OCI-LY7 (cell line): ENCODE measurements at regions not wholly inside any gene's neighbourhood (a gene's known extent, or its start where the extent isn't known, plus 50 kb on each side); places are given as distances from the start of the nearest gene placed in this dataset. TPM values are rescaled to one million over a fixed set of nuclear protein-coding genes. Genes with fewer than 3 reads are reported as not detected.

Experiments used
- BruUV-seq: library from RNA; stranded (reverse); fragments of 400-500 nt; replicated peaks from 2 replicates; lab custom pipeline; 2021; lab: Mats Ljungman, UMichigan
- CTCF ChIA-PET: fragments of 300-600 bp; sonication (Branson Sonifier 250); formaldehyde crosslinking; loops from one replicate; lab custom pipeline; 2022; ENCODE audit warnings: antibody characterized with exemption; ENCODE audit not compliant: unreplicated experiment; lab: Charles Lee
- POLR2A ChIA-PET: fragments of 300-600 bp; sonication (Branson Sonifier 250); formaldehyde crosslinking; loops from one replicate; lab custom pipeline; 2022; ENCODE audit warnings: antibody characterized with exemption; lab: Charles Lee
- DNase-seq: peaks from one replicate; pipeline ENCODE4 v3.0.0-alpha.2; 2015; ENCODE audit warnings: low spot score
- H2AFZ ChIP-seq: fragments of 200-600 bp; sonication (generic), shearing (Covaris generic); 2 replicates; pipeline ENCODE4 v1.6.1; 2014; ENCODE audit warnings: mild to moderate bottlenecking, antibody characterized with exemption, low read length, moderate library complexity
- H3K27ac ChIP-seq: fragments of 200-600 bp; sonication (generic); 2 replicates; pipeline ENCODE4 v1.5.1; 2014; ENCODE audit warnings: mixed run types, low read depth, mild to moderate bottlenecking, moderate library complexity, low read length, inconsistent platforms; ENCODE audit not compliant: poor library complexity, severe bottlenecking
- H3K36me3 ChIP-seq: fragments of 200-600 bp; sonication (generic); 2 replicates; pipeline ENCODE4 v1.6.1; 2014; ENCODE audit warnings: mild to moderate bottlenecking, antibody characterized with exemption, low read length, moderate library complexity, mixed read lengths; ENCODE audit not compliant: insufficient read depth
- H3K4me1 ChIP-seq: fragments of 200-600 bp; sonication (generic); 2 replicates; pipeline ENCODE4 v1.5.1; 2014; ENCODE audit warnings: mild to moderate bottlenecking, low read length; ENCODE audit not compliant: insufficient read depth, poor library complexity, severe bottlenecking
- H3K4me2 ChIP-seq: fragments of 200-600 bp; sonication (generic); 2 replicates; pipeline ENCODE4 v1.6.1; 2014; ENCODE audit warnings: mild to moderate bottlenecking, low read length
- H3K4me3 ChIP-seq: fragments of 200-600 bp; sonication (generic); 2 replicates; pipeline ENCODE4 v1.5.1; 2014; ENCODE audit warnings: mild to moderate bottlenecking, low read depth, low read length; ENCODE audit not compliant: poor library complexity, severe bottlenecking
- H3K79me2 ChIP-seq: fragments of 200-600 bp; sonication (generic); 2 replicates; pipeline ENCODE4 v1.6.1; 2016; ENCODE audit warnings: low read depth, mild to moderate bottlenecking, low read length, moderate library complexity, mixed read lengths; ENCODE audit not compliant: insufficient read depth
- H3K9me2 ChIP-seq: fragments of 200-600 bp; sonication (generic); 2 replicates; pipeline ENCODE4 v1.6.1; 2016; ENCODE audit warnings: mild to moderate bottlenecking, low read length, mixed read lengths; ENCODE audit not compliant: insufficient read depth
- H3K9me3 ChIP-seq: fragments of 200-600 bp; sonication (generic); 2 replicates; pipeline ENCODE4 v1.6.1; 2014; ENCODE audit warnings: mild to moderate bottlenecking, mixed run types, low read length, mixed read lengths
- H4K20me1 ChIP-seq: fragments of 200-600 bp; sonication (generic); 2 replicates; pipeline ENCODE4 v1.6.1; 2014; ENCODE audit warnings: mild to moderate bottlenecking, antibody characterized with exemption, low read length, moderate library complexity, mixed read lengths; ENCODE audit not compliant: insufficient read depth
- EZH2phosphoT487 ChIP-seq: fragments of 200-600 bp; sonication (generic); IDR thresholded peaks from 2 replicates; pipeline ENCODE4 v1.6.1; 2018; ENCODE audit warnings: low read depth, borderline replicate concordance, mild to moderate bottlenecking, mixed run types, antibody characterized with exemption, low read length, moderate library complexity, mixed read lengths
- intact Hi-C: fragments of 100-400 bp; cut with micrococcal nuclease; formaldehyde crosslinking; loops from one replicate; pipeline ENCODE4 v1.10.0; 2022; ENCODE audit not compliant: unreplicated experiment
- small RNA-seq: library from RNA; depleted of rRNA; stranded (forward); fragments of <200 nt; gene quantifications from one replicate; pipeline ENCODE3, GENCODE V24; 2014
- TF ChIP-seq, protein P1 (sequence below): fragments of 200-600 bp; sonication (generic); conservative IDR thresholded peaks from 2 replicates; pipeline ENCODE4 v1.5.1; 2014; ENCODE audit warnings: mild to moderate bottlenecking, antibody characterized with exemption, low read length, moderate library complexity, mixed read lengths

DNA sequence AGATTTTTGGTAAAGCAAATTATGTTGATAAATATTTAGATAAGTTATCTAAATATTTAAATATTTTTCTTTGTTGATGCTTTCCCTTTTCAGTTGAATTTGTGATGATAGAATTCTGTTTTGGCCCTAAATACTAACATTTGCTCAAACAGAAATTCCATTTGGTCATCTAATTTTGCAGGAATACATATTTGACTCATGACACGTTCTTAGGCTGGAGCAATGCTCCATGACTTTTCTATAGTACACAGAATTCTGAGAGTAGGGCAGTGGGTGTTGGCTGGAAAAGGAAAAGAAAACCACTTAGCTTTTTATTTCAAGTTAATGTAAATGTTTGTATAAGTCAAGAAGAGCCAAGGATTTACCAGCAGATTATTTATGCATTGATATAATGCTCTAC is 58.6 kb upstream of the GK2 start:
- no peak overlapping the region for H3K27ac ChIP-seq
- POLR2A ChIA-PET, result interaction anchor here (0.6 kb wide), 1 partner anchor 154 kb away, joined by 5 read pairs; no protein-coding TSS in a partner anchor
- CTCF ChIA-PET, result no interaction called here
- H3K9me2 ChIP-seq, result no peaks in the 10 kb centered on the region
- BruUV-seq, result no TSS peak
- H3K4me3 ChIP-seq, result no peak overlapping the region
- H3K9me3 ChIP-seq, result no peaks in the 10 kb centered on the region
- no peaks in the 10 kb centered on the region for H3K79me2 ChIP-seq
- intact Hi-C loops, result no loop called here
- H3K36me3 ChIP-seq, result no peaks in the 10 kb centered on the region
- no peaks in the 10 kb centered on the region for H3K4me1 ChIP-seq
- H4K20me1 ChIP-seq, result no peaks in the 10 kb centered on the region
- TF ChIP-seq, protein P1, sequence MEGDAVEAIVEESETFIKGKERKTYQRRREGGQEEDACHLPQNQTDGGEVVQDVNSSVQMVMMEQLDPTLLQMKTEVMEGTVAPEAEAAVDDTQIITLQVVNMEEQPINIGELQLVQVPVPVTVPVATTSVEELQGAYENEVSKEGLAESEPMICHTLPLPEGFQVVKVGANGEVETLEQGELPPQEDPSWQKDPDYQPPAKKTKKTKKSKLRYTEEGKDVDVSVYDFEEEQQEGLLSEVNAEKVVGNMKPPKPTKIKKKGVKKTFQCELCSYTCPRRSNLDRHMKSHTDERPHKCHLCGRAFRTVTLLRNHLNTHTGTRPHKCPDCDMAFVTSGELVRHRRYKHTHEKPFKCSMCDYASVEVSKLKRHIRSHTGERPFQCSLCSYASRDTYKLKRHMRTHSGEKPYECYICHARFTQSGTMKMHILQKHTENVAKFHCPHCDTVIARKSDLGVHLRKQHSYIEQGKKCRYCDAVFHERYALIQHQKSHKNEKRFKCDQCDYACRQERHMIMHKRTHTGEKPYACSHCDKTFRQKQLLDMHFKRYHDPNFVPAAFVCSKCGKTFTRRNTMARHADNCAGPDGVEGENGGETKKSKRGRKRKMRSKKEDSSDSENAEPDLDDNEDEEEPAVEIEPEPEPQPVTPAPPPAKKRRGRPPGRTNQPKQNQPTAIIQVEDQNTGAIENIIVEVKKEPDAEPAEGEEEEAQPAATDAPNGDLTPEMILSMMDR, result no peak
- TF ChIP-seq EZH2phosphoT487, result no peak
- no peak for DNase-seq
- H3K4me2 ChIP-seq, result no peak overlapping the region
- H2AFZ ChIP-seq, result no peak overlapping the region

Small RNAs in the stretch of these regions (small RNA-seq; reads per million reads assigned to genes)
- gene RF00072, result not detected
